Colonic mucosa (tissue), 4 donors: ENCODE measurements at regions not wholly inside any gene's neighbourhood (a gene's known extent, or its start where the extent isn't known, plus 50 kb on each side); places are given as distances from the start of the nearest gene placed in this dataset.

Experiments used
- DNase-seq: peaks from one replicate; pipeline ENCODE4 v3.0.0-alpha.2; 2020
- H3K27ac ChIP-seq: fragments of 200-600 bp; one replicate; pipeline ENCODE4 v1.8.0; 2021
- H3K27me3 ChIP-seq: fragments of 200-600 bp; one replicate; pipeline ENCODE4 v1.8.0; 2021
- H3K36me3 ChIP-seq: fragments of 200-600 bp; one replicate; pipeline ENCODE4 v1.8.0; 2021
- H3K4me1 ChIP-seq: fragments of 200-600 bp; one replicate; pipeline ENCODE4 v1.8.0; 2021; ENCODE audit warnings: mild to moderate bottlenecking
- H3K4me3 ChIP-seq: fragments of 200-600 bp; one replicate; pipeline ENCODE4 v1.8.0; 2021
- H3K9ac ChIP-seq, 2 donors: one replicate each; pipeline ENCODE4 v1.7.0; 2013; ENCODE audit warnings: control low read depth in 2 of 2, low read depth in 2 of 2, low read length in 2 of 2
- H3K9me3 ChIP-seq: fragments of 200-600 bp; one replicate; pipeline ENCODE4 v1.8.0; 2021
- intact Hi-C: fragments of 100-400 bp; cut with DNase I; formaldehyde crosslinking; loops from one replicate; pipeline ENCODE4 v1.14.1; 2022
- TF ChIP-seq, protein P1 (sequence below): fragments of 200-600 bp; IDR thresholded peaks from one replicate; pipeline ENCODE4 v1.8.0; 2022; ENCODE audit warnings: antibody characterized with exemption, mild to moderate bottlenecking
- donor health status: healthy.
- donor health status: DM: no; HTN: no; CAD: no.
- donor health status: DM: no; HTN: no; CAD: no.

DNA sequence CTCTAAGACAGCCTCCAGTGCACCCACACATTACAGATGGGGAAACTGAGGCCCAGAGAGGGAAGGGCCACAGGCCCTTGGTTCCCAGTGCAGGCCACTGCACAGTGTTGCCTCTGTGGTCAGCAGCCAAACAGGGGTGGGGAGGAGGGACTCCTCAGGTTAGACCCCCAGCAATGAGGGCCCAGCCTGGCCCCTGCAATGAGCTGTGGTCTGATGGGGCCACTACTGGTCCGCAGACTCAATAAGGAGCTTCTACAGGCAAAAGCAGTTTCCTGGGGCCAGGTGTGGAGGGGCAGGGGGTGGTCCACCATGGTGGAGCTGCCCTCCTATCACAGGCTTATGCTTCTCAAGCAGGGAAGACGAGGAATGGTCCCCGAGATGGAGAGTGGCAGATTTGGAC is 87.6 kb downstream of the HS1BP3 start:
- H3K9ac ChIP-seq = no peak overlapping the region
- TF ChIP-seq, protein P1, sequence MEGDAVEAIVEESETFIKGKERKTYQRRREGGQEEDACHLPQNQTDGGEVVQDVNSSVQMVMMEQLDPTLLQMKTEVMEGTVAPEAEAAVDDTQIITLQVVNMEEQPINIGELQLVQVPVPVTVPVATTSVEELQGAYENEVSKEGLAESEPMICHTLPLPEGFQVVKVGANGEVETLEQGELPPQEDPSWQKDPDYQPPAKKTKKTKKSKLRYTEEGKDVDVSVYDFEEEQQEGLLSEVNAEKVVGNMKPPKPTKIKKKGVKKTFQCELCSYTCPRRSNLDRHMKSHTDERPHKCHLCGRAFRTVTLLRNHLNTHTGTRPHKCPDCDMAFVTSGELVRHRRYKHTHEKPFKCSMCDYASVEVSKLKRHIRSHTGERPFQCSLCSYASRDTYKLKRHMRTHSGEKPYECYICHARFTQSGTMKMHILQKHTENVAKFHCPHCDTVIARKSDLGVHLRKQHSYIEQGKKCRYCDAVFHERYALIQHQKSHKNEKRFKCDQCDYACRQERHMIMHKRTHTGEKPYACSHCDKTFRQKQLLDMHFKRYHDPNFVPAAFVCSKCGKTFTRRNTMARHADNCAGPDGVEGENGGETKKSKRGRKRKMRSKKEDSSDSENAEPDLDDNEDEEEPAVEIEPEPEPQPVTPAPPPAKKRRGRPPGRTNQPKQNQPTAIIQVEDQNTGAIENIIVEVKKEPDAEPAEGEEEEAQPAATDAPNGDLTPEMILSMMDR = no peak

DNA sequence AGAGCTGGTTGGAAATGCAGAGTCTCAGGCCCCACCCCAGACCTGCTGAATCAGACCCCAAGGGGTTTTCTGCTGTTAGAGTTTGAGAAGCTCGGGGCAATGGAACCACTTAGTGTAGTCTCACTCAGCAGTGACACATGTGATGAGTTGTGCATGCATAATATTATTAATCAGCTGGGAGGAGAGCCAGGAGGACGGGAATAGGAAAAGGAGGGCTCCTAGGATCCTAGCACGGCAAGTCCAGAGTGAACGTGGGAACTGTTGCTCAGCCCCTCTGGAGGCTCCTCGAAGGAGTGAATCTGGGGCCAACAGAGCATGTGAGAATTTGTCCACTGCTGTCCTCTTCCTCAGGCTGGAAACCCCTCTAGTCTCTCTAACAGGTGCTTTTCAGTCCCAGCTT is 87.1 kb downstream of the HS1BP3 start:
- no peak overlapping the region for H3K9ac ChIP-seq
- DNase-seq = no peak
- H3K4me1 ChIP-seq = no peaks in the 10 kb centered on the region
- no peaks in the 10 kb centered on the region for H3K36me3 ChIP-seq
- no peak overlapping the region for H3K27ac ChIP-seq
- intact Hi-C loops = no loop called here
- H3K9me3 ChIP-seq = no peaks in the 10 kb centered on the region
- H3K27me3 ChIP-seq = no peaks in the 10 kb centered on the region
- TF ChIP-seq, protein P1 = no peak
- no peak overlapping the region for H3K4me3 ChIP-seq

More for the DNA sequence above, 87.6 kb downstream of the HS1BP3 start:
- no peaks in the 10 kb centered on the region for H3K36me3 ChIP-seq
- H3K27me3 ChIP-seq = no peaks in the 10 kb centered on the region
- no peak for DNase-seq
- no peak overlapping the region for H3K4me3 ChIP-seq
- intact Hi-C loops = no loop called here
- H3K27ac ChIP-seq = no peak overlapping the region
- no peaks in the 10 kb centered on the region for H3K4me1 ChIP-seq
- no peaks in the 10 kb centered on the region for H3K9me3 ChIP-seq

DNA sequence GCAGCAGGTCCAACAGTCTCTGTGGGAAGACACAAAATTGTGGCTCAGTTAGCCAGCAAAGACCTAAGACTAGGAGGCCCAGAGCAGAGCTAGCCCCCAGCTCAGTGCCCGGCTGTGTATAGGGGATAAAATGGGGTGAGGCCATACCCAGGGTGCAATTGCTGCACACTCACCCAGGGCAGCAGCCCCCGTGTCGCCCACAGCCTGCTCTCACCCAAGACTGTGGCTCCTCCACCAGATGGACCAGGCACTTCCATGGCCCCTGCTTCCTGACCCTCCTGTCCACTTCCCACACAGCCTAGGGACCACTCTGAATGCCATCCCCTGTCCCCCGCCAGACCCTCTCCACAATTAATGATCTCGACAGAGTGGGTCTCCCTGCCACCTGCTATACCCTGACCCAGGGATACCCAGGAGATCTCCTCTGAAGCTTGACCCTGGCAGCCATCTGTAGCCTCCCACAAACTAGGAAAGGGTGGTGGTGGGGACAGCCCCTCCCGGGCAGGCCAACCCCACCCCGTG is 85.7 kb downstream of the HS1BP3 start:
- intact Hi-C loops = no loop called here
- no peak overlapping the region for H3K4me3 ChIP-seq
- DNase-seq = no peak
- TF ChIP-seq, protein P1 = no peak
- no peak overlapping the region for H3K27ac ChIP-seq
- H3K9me3 ChIP-seq = no peaks in the 10 kb centered on the region
- H3K4me1 ChIP-seq = no peaks in the 10 kb centered on the region
- no peaks in the 10 kb centered on the region for H3K27me3 ChIP-seq
- H3K36me3 ChIP-seq = no peaks in the 10 kb centered on the region
- H3K9ac ChIP-seq = no peak overlapping the region

DNA sequence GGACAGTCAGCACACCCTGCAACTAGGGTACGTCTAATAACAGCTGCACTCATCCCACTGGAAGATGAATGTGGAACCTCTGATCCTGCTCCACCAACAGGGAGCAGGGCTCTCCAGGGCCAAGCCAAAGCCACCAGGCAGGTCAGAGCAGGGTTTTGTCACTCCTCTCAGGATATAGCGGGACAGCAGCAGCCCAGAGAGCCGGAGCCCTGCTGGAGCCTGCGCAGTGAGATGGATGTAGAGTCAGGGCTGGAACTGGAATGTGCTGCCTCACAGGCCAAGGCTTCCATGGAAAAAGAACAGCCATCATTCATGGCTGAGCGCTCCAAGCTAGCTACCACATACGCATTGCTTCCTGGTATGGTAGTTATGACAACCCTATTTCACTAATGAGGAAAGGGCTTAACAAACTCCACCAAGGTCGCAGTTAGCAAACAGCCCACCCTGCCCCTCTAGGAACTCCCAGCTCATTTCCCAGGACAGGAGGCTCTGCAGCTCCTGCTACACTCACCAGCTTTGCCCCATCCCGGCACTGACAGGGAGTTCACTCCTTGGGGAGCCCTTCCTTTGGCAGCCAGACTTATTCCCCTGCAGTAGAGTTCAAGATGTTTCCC is 85.2 kb downstream of the HS1BP3 start:
- Histone ChIP-seq H3K4me1 (no peaks in the 10 kb centered on the region), H3K4me3 (no peak overlapping the region), H3K9me3 (no peaks in the 10 kb centered on the region), H3K27ac (no peak overlapping the region), H3K9ac (no peak overlapping the region), H3K36me3 (no peaks in the 10 kb centered on the region), H3K27me3 (no peaks in the 10 kb centered on the region)
- no peak for DNase-seq
- TF ChIP-seq, protein P1 = no peak
- intact Hi-C loops = no loop called here

DNA sequence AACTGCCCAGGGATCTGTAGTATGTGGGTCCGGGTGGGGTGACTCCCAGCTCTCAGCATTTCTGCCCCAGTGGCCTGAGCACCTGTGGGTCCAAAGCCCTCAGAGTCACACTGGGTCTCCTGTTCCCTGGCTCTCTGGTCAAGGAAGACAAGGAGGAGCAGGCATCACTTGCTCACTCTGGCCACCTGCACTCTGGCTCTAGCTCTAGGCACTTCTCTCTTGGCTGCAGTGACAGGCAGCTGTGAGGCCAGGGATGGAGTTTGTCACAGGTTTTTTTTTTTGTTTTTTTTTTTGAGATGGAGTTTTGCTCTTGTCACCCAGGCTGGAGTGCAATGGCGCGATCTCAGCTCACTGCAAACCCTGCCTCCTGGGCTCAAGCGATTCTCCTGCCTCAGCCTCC is 84.6 kb downstream of the HS1BP3 start:
- intact Hi-C loops = no loop called here
- H3K9ac ChIP-seq = no peak overlapping the region
- H3K4me1 ChIP-seq = no peaks in the 10 kb centered on the region
- no peaks in the 10 kb centered on the region for H3K9me3 ChIP-seq
- H3K27ac ChIP-seq = no peak overlapping the region
- H3K4me3 ChIP-seq = no peak overlapping the region
- no peaks in the 10 kb centered on the region for H3K36me3 ChIP-seq
- TF ChIP-seq, protein P1 = no peak
- no peaks in the 10 kb centered on the region for H3K27me3 ChIP-seq
- DNase-seq = no peak
